ENCODE measurements at regions not wholly inside any gene's neighbourhood (a gene's known extent, or its start where the extent isn't known, plus 50 kb on each side); places are given as distances from the start of the nearest gene placed in this dataset.
A peak's percentile ranks its signal among the peaks of the same experiment; 100 is the strongest.

- Histone ChIP-seq H2BK5ac (ENCODE audit: low read depth, low read length, poor library complexity, severe bottlenecking) (no peak overlapping the region), H3K36me3 (ENCODE audit: control insufficient read depth in 1 of 2, insufficient read depth in 2 of 2, low read depth in 1 of 2, low read length in 2 of 2) (no peaks in the 10 kb centered on the region), H3K4me3 (ENCODE audit: insufficient read depth in 1 of 2, low read depth in 1 of 2, low read length in 2 of 2) (no peak overlapping the region), H3K9ac (ENCODE audit: low read length) (no peak overlapping the region), H2AFZ (ENCODE audit: low read depth, low read length) (no peak overlapping the region), H3K4ac (ENCODE audit: low read depth in 1 of 2, low read length in 2 of 2) (no peak overlapping the region), H3K4me1 (ENCODE audit: control insufficient read depth, insufficient read depth, low read depth, low read length) (no peaks in the 10 kb centered on the region), H3K27ac (ENCODE audit: low read length, poor library complexity, severe bottlenecking) (no peak overlapping the region), H3K23ac (ENCODE audit: low read length in 2 of 2) (no peak overlapping the region), H4K8ac (ENCODE audit: low read length) (no peak overlapping the region), H2BK120ac (ENCODE audit: low read depth, low read length) (no peak overlapping the region), H3K4me2 (ENCODE audit: low read length, poor library complexity, severe bottlenecking) (no peak overlapping the region), H3K18ac (ENCODE audit: low read depth in 1 of 2, low read length in 2 of 2) (no peak overlapping the region), H3K79me1 (replicated peaks; ENCODE audit: low read length, poor library complexity, severe bottlenecking) (no peaks in the 10 kb centered on the region), H2BK12ac (ENCODE audit: low read length in 2 of 2) (no peak overlapping the region), H2BK15ac (ENCODE audit: low read depth, poor library complexity, severe bottlenecking) (no peak overlapping the region), H4K91ac (ENCODE audit: low read length) (no peak overlapping the region), H3K9me3 (ENCODE audit: control insufficient read depth, low read length) (no peaks in the 10 kb centered on the region), H3K27me3 (ENCODE audit: control insufficient read depth in 1 of 2, insufficient read depth in 1 of 2, low read length in 2 of 2) (peaks cover 0 to 13% of the 10 kb centered on the region in 2 experiments), H3K14ac (ENCODE audit: low read length in 2 of 2) (no peak overlapping the region), H2AK5ac (ENCODE audit: low read length, severe bottlenecking) (no peak overlapping the region)
- WGBS = 57% methylated on average over 2 of the region's 2 CpGs
- DNase-seq = no peak
Measured at GRCh38 chr4:81845273-81845672, 373.6 kb upstream of the RASGEF1B start.

- DNase-seq = peak; percentile 65
- Histone ChIP-seq H2BK15ac (ENCODE audit: low read depth, poor library complexity, severe bottlenecking) (no peak overlapping the region), H3K36me3 (ENCODE audit: control insufficient read depth in 1 of 2, insufficient read depth in 2 of 2, low read depth in 1 of 2, low read length in 2 of 2) (no peaks in the 10 kb centered on the region), H2BK5ac (ENCODE audit: low read depth, low read length, poor library complexity, severe bottlenecking) (no peak overlapping the region), H3K14ac (ENCODE audit: low read length in 2 of 2) (no peak overlapping the region), H3K9ac (ENCODE audit: low read length) (no peak overlapping the region), H3K4me1 (ENCODE audit: control insufficient read depth, insufficient read depth, low read depth, low read length) (peaks cover 2% of the 10 kb centered on the region), H3K27me3 (ENCODE audit: control insufficient read depth in 1 of 2, insufficient read depth in 1 of 2, low read length in 2 of 2) (peaks cover 0 to 13% of the 10 kb centered on the region in 2 experiments), H3K18ac (ENCODE audit: low read depth in 1 of 2, low read length in 2 of 2) (no peak overlapping the region), H2BK120ac (ENCODE audit: low read depth, low read length) (no peak overlapping the region), H3K79me1 (replicated peaks; ENCODE audit: low read length, poor library complexity, severe bottlenecking) (no peaks in the 10 kb centered on the region), H2AK5ac (ENCODE audit: low read length, severe bottlenecking) (no peak overlapping the region), H2AFZ (ENCODE audit: low read depth, low read length) (no peak overlapping the region), H3K27ac (ENCODE audit: low read length, poor library complexity, severe bottlenecking) (no peak overlapping the region), H3K4ac (ENCODE audit: low read depth in 1 of 2, low read length in 2 of 2) (no peak overlapping the region), H4K91ac (ENCODE audit: low read length) (no peak overlapping the region), H3K4me3 (ENCODE audit: insufficient read depth in 1 of 2, low read depth in 1 of 2, low read length in 2 of 2) (no peak overlapping the region), H3K23ac (ENCODE audit: low read length in 2 of 2) (no peak overlapping the region), H4K8ac (ENCODE audit: low read length) (no peak overlapping the region), H3K4me2 (ENCODE audit: low read length, poor library complexity, severe bottlenecking) (no peak overlapping the region), H3K9me3 (ENCODE audit: control insufficient read depth, low read length) (no peaks in the 10 kb centered on the region), H2BK12ac (ENCODE audit: low read length in 2 of 2) (no peak overlapping the region)
- WGBS = no CpG with 5 or more reads among the region's 3 CpGs
Measured at GRCh38 chr4:81844717-81845116, 373.0 kb upstream of the RASGEF1B start.

GRCh38 chr4:81839347-81840042, 367.8 kb upstream of the RASGEF1B start:
- H2BK120ac ChIP-seq (ENCODE audit: low read depth, low read length) = no peak overlapping the region
- H3K23ac ChIP-seq (ENCODE audit: low read length in 2 of 2) = no peak overlapping the region
- peaks cover 2% of the 10 kb centered on the region for H3K4me1 ChIP-seq (ENCODE audit: control insufficient read depth, insufficient read depth, low read depth, low read length)
- no peak overlapping the region for H3K9ac ChIP-seq (ENCODE audit: low read length)
- no peaks in the 10 kb centered on the region for H3K36me3 ChIP-seq (ENCODE audit: control insufficient read depth in 1 of 2, insufficient read depth in 2 of 2, low read depth in 1 of 2, low read length in 2 of 2)
- H2AK5ac ChIP-seq (ENCODE audit: low read length, severe bottlenecking) = no peak overlapping the region
- H2BK12ac ChIP-seq (ENCODE audit: low read length in 2 of 2) = no peak overlapping the region
- H2BK5ac ChIP-seq (ENCODE audit: low read depth, low read length, poor library complexity, severe bottlenecking) = no peak overlapping the region
- H3K27ac ChIP-seq (ENCODE audit: low read length, poor library complexity, severe bottlenecking) = no peak overlapping the region
- H3K4me2 ChIP-seq (ENCODE audit: low read length, poor library complexity, severe bottlenecking) = no peak overlapping the region
- peaks cover 0 to 18% of the 10 kb centered on the region in 2 experiments for H3K27me3 ChIP-seq (ENCODE audit: control insufficient read depth in 1 of 2, insufficient read depth in 1 of 2, low read length in 2 of 2)
- H2AFZ ChIP-seq (ENCODE audit: low read depth, low read length) = no peak overlapping the region
- no peak for DNase-seq
- no peaks in the 10 kb centered on the region for H3K9me3 ChIP-seq (ENCODE audit: control insufficient read depth, low read length)
- no CpG with 5 or more reads among the region's 1 CpG for WGBS
- no peak overlapping the region for H3K18ac ChIP-seq (ENCODE audit: low read depth in 1 of 2, low read length in 2 of 2)
- no peak overlapping the region for H2BK15ac ChIP-seq (ENCODE audit: low read depth, poor library complexity, severe bottlenecking)
- no peak overlapping the region for H4K91ac ChIP-seq (ENCODE audit: low read length)
- H4K8ac ChIP-seq (ENCODE audit: low read length) = no peak overlapping the region
- H3K4ac ChIP-seq (ENCODE audit: low read depth in 1 of 2, low read length in 2 of 2) = no peak overlapping the region
- H3K79me1 ChIP-seq (replicated peaks; ENCODE audit: low read length, poor library complexity, severe bottlenecking) = no peaks in the 10 kb centered on the region
- no peak overlapping the region for H3K4me3 ChIP-seq (ENCODE audit: insufficient read depth in 1 of 2, low read depth in 1 of 2, low read length in 2 of 2)
- no peak overlapping the region for H3K14ac ChIP-seq (ENCODE audit: low read length in 2 of 2)

DNA sequence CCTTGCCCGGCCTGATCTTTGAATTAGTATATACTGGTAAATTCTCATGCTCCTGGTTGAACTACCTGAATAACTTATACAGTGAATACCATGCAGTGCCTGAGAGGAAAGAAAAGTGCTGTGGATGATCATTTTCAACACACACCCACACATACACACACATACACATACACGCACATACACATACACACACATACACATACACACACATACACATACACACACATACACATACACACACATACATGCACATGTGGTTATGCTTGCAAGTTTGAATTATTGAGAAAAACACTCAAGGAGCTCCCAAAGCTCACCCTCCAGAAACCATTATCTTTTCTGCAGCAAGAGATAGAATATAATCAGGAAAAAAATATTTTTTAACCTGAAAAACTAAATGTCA, 366.9 kb upstream of the RASGEF1B start:
- no peak overlapping the region for H4K8ac ChIP-seq (ENCODE audit: low read length)
- no peak overlapping the region for H3K27ac ChIP-seq (ENCODE audit: low read length, poor library complexity, severe bottlenecking)
- no peak overlapping the region for H2AK5ac ChIP-seq (ENCODE audit: low read length, severe bottlenecking)
- peaks cover 2% of the 10 kb centered on the region for H3K4me1 ChIP-seq (ENCODE audit: control insufficient read depth, insufficient read depth, low read depth, low read length)
- no peak overlapping the region for H2BK12ac ChIP-seq (ENCODE audit: low read length in 2 of 2)
- DNase-seq = no peak
- no peak overlapping the region for H3K4me3 ChIP-seq (ENCODE audit: insufficient read depth in 1 of 2, low read depth in 1 of 2, low read length in 2 of 2)
- no peak overlapping the region for H3K18ac ChIP-seq (ENCODE audit: low read depth in 1 of 2, low read length in 2 of 2)
- no peak overlapping the region for H2BK5ac ChIP-seq (ENCODE audit: low read depth, low read length, poor library complexity, severe bottlenecking)
- H2BK120ac ChIP-seq (ENCODE audit: low read depth, low read length) = no peak overlapping the region
- H3K79me1 ChIP-seq (replicated peaks; ENCODE audit: low read length, poor library complexity, severe bottlenecking) = no peaks in the 10 kb centered on the region
- no peak overlapping the region for H3K14ac ChIP-seq (ENCODE audit: low read length in 2 of 2)
- WGBS = 100% methylated on average over 1 of the region's 2 CpGs
- no peak overlapping the region for H3K4me2 ChIP-seq (ENCODE audit: low read length, poor library complexity, severe bottlenecking)
- H2AFZ ChIP-seq (ENCODE audit: low read depth, low read length) = no peak overlapping the region
- H3K23ac ChIP-seq (ENCODE audit: low read length in 2 of 2) = no peak overlapping the region
- H4K91ac ChIP-seq (ENCODE audit: low read length) = no peak overlapping the region
- H3K9me3 ChIP-seq (ENCODE audit: control insufficient read depth, low read length) = no peaks in the 10 kb centered on the region
- no peak overlapping the region for H3K9ac ChIP-seq (ENCODE audit: low read length)
- H3K36me3 ChIP-seq (ENCODE audit: control insufficient read depth in 1 of 2, insufficient read depth in 2 of 2, low read depth in 1 of 2, low read length in 2 of 2) = no peaks in the 10 kb centered on the region
- H3K4ac ChIP-seq (ENCODE audit: low read depth in 1 of 2, low read length in 2 of 2) = no peak overlapping the region
- peaks cover 0 to 18% of the 10 kb centered on the region in 2 experiments for H3K27me3 ChIP-seq (ENCODE audit: control insufficient read depth in 1 of 2, insufficient read depth in 1 of 2, low read length in 2 of 2)
- H2BK15ac ChIP-seq (ENCODE audit: low read depth, poor library complexity, severe bottlenecking) = no peak overlapping the region

Measured in mesenchymal stem cell (in vitro differentiated cells and primary cell).